Endothelial cell of hepatic sinusoid (primary cell): ENCODE measurements at regions not wholly inside any gene's neighbourhood (a gene's known extent, or its start where the extent isn't known, plus 50 kb on each side); places are given as distances from the start of the nearest gene placed in this dataset.

ENCODE experiments used
- in situ Hi-C: cut with HindIII; loops from 2 replicates; pipeline ENCODE4 v1.10.0; 2017; ENCODE audit warnings: low sequenced_read_pairs

- in situ Hi-C loops: no loop called here
These were observed 385.8 kb upstream of the RBFOX1 start for GRCh38 chr16:6946802-6947201.

DNA sequence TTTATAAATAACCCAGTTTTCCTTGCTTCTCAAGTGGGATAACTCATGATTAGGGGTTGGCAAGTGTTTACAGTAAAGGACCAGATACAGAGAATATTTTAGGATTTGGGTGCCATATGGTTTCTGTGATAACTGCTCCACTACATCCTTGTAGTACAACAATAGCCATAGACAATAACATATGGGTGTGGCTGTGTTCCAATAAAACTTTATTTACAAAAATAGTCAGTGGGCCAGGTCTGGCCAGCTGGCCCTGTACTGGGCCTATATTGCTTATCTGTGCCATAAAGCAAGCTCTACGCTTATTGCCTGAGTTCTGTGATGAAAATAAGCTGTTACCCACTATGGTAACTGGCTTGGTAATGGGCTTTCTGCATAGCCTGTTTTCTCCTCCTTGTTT is 386.5 kb upstream of the RBFOX1 start:
- in situ Hi-C loops: no loop called here

GRCh38 chr16:6940968-6941367 is 391.7 kb upstream of the RBFOX1 start:
- in situ Hi-C loops: no loop called here

DNA sequence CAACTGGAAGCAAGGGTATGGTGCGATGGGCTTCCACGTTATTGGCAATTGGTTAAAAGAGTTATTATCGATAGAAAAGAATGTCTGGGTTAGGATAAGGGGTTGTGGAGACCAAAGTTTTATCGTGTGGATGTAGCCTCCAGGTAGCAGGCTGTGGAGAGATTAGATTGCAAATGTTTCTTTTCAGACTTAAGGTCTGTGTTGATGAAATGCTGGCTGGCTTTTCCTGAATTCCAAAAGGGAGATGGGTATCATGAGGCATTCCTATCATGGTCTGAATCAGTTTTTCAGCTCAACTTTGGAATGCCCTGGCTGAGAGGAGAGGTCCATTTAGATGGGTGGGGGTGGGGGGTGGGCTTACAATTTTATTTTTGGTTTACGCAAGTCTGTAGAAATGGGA is 395.0 kb upstream of the RBFOX1 start:
- in situ Hi-C loops: no loop called here

- in situ Hi-C loops: no loop called here
These were observed 399.7 kb upstream of the RBFOX1 start for GRCh38 chr16:6932871-6933385.

- in situ Hi-C loops: no loop called here
These were observed 402.8 kb upstream of the RBFOX1 start for GRCh38 chr16:6929868-6930267.

- in situ Hi-C loops: no loop called here
These were observed 405.9 kb upstream of the RBFOX1 start for GRCh38 chr16:6926762-6927161.

DNA sequence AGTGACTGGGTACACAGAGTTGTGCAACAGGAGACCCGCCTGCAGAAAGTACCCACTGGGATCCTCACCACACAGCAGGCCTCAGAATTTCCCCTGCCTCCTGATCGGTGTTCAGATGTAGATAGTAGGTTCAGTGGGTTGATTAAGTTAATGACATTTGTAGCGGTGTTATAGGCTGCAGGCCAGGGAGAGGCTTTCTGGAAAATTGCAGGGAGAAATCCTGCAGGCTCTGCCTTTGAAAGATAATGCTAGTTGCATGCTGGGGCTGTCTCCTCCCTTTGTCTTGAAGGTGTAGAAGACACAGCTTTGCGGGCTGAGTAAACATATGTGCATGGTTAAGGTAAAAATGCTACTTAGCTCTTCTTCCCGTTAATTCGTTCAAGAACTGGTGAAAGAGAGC is 406.3 kb upstream of the RBFOX1 start:
- in situ Hi-C loops: no loop called here

- in situ Hi-C loops: no loop called here
These were observed 414.0 kb upstream of the RBFOX1 start for GRCh38 chr16:6918646-6919045.

DNA sequence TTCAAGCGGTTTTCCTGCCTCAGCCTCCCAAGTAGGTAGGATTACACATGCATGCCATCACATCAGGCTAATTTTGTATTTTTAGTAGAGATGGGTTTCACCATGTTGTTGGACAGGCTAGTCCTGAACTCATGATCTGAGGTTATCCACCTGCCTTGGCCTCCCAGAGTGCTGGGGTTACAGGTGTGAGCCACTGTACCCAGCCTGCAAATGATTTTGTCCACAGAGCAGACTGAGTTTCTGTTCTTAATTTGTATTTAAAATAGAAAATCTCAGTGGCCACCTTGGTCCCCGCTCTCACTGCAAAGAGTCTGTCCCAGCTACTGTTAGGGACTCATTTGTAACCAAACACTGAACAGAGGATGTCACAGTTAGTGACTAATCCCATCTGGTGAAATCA is 415.7 kb upstream of the RBFOX1 start:
- in situ Hi-C loops: no loop called here

DNA sequence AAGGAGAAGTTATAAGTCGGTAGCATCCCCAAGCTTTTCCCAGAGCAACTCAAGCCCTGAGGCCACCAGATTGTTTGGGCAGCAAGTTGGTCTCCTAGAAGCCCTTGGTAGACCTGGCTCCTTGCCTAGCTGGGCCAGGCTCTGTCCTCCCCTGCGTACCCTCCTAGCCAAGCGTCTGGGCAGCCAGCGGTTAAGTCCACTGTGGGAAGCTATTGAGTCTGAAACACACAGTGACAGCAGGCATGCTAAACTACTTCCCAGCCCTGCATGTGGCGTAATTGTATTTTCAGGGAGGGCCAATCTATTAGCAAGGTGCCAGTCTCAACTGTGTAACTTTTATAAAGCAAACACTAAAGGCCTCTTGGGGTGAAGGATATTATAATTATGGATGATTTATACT is 419.1 kb upstream of the RBFOX1 start:
- in situ Hi-C loops: no loop called here

- in situ Hi-C loops: no loop called here
These were observed 422.3 kb upstream of the RBFOX1 start for GRCh38 chr16:6910301-6910700.

GRCh38 chr16:6905601-6906000 is 427.0 kb upstream of the RBFOX1 start:
- in situ Hi-C loops: no loop called here

DNA sequence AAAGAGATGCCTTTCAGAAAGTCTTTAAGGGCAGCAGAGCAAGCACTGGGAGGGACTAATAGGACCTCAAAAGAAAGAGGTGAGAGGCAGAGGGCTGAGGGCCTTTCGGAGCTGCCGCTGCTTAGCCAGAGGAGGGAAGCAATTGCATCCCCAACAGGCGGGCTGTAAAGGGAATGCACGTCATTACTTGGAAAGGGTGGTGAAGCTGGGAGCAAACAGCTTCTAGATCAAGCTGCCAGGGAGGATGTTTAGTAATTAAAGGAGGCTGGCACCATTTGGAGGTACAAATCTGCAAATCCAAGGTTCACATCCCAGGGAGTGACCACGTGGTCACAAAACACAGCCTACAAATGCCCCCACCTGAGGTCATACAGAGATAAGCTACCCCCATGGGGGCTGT is 429.0 kb upstream of the RBFOX1 start:
- in situ Hi-C loops: no loop called here

DNA sequence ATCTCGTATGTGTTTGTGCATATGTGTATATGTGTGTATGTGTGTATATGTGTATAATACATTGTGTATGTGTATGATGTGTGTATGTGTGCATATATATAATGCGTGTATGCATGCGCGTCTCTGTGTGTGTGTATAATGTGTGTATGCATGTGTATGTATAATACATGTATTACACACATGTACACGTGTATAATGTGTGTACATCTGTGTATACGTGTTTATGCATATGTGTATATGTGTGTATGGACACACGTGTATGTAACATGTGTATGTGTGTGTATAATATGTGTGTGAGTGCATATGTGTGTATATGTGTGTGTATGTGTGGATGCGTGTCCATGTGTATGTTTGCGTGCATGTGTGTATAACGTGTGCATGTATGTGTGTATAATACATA is 433.7 kb upstream of the RBFOX1 start:
- in situ Hi-C loops: no loop called here

- in situ Hi-C loops: no loop called here
These were observed 434.7 kb upstream of the RBFOX1 start for GRCh38 chr16:6897876-6898485.

DNA sequence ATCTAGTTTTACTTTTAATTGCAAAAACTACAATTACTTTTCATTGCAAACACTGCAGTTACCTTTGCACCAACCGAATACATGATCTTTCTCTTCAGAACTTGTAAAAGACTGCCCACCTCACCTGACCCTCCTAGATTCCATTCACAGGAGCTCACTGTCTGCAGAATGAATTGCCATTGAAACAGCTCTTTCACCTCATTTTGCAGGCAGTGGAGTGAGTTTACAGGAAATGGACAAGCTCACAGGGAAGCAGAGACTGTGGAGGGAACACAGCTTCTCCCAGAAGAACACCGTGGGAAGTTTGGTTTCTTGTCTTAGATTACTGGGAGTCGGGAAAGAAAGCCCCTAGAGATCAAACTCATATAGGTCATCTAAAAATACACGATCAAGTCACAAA is 439.7 kb upstream of the RBFOX1 start:
- in situ Hi-C loops: no loop called here

- in situ Hi-C loops: no loop called here
These were observed 441.1 kb upstream of the RBFOX1 start for GRCh38 chr16:6891496-6891895.

- in situ Hi-C loops: no loop called here
These were observed 444.1 kb upstream of the RBFOX1 start for GRCh38 chr16:6888531-6888930.

GRCh38 chr16:6884002-6884401 is 448.6 kb upstream of the RBFOX1 start:
- in situ Hi-C loops: no loop called here

DNA sequence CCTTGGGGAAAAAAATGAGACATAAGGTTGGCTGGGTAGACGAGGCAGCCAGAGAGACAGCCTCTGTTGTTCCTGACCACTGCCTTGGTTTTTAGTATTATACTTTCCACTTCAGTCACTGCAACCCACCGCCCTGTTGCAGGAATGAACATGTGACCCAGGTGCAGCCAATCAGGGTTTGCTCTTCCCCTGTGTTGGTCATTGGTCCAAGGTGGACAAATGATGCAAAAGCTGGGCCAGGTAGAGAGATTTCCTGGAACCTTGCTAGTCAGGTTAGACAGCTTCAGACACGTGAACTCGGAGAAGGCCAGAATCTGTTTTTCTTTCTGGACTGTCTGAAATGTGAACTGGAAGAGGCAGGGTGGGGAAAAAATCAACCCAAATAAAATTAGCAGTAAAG is 452.4 kb upstream of the RBFOX1 start:
- in situ Hi-C loops: no loop called here

DNA sequence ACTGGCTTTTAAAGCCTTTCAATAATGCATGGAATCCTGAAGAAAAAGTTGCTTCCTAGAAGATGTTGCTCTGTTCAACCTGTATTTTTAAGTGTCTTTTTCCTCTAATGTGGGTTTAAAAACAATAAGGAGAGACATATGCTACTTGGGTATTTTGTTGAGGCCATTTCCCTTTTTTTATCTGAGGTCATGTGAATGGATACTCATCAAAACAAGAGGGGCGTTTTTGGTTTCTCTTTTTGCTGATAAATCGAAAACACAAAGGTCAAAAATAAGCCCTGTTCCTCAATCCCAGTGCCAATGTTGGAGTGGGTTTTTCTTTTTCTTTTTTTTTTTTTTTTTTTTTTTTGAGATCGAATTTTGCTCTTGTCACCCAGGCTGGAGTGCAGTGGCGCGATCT is 468.0 kb upstream of the RBFOX1 start:
- in situ Hi-C loops: no loop called here

DNA sequence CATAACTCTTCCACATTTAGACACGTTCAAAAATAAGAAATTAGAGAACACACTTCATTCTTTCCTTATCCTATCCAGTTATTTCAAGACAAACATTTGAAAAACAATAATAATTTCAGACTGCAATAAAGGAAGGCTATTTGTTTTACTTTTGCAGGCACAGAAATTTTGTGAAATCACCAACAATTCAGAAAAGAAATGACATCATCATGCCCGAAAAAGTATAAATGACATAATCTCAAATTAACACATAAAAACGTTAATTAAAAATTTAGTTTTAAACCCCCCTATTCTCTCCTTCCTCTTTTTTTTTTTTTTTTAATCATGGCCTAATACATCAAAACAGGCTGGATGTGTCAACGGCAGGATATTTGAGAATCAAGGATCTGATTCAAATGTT is 468.4 kb upstream of the RBFOX1 start:
- in situ Hi-C loops: no loop called here
